ENCODE measurements at regions not wholly inside any gene's neighbourhood (a gene's known extent, or its start where the extent isn't known, plus 50 kb on each side); places are given as distances from the start of the nearest gene placed in this dataset.

DNA sequence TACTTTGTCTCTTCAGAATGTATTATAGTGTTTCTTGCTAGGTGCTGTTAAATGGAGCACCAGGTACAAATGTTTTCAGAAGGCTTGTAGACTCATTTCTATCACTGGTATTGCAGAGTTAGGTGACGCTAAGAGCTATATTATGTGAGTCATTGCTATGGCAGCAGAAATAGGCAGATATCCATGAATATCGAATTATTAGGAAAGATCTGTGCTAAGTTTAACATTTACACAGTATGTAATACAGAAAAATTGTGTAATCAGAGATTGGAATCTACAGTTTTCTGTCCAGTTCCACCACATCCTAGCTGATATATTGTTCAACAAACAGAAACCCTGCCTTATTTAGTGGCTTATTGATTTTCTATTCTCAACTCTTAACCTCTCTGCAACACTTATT, 1025.5 kb downstream of the STIM2 start:
- 44 to 48% methylated on average over 2 of the region's 2 CpGs for WGBS, 2 donors
- FAIRE-seq, result no peak

DNA sequence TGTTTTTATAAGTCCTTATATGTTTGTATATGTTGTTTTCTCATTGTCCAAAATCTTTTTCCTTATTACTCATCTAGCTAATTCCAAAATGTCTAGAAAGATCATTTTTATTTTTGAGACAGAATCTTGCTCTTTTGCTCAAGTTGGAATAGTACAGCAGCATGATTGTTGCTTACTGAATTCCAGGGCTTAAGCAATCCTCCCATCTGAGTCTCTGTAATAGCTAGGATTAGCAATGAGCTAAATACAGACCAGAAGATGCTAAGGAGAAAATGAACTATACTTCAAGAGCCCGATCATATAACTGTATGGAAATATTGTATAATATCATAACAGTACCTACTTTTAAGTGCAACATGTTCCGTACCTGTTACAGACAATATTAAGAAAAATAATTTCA, 1027.0 kb downstream of the STIM2 start:
- Histone ChIP-seq H3K4me1 (no peaks in the 10 kb centered on the region), H3K4me3 (no peak overlapping the region), H3K27me3 (no peaks in the 10 kb centered on the region), H3K9me3 (no peaks in the 10 kb centered on the region), H3K36me3 (no peaks in the 10 kb centered on the region), H3K27ac (no peak overlapping the region)
- FAIRE-seq, result no peak
- WGBS, 2 donors, result 59 to 78% methylated on average over 2 of the region's 2 CpGs
- intact Hi-C loops (cut with DNase I), result no loop called here
- no peak for ATAC-seq
- DNase-seq, result no peak
- TF ChIP-seq, protein P1, sequence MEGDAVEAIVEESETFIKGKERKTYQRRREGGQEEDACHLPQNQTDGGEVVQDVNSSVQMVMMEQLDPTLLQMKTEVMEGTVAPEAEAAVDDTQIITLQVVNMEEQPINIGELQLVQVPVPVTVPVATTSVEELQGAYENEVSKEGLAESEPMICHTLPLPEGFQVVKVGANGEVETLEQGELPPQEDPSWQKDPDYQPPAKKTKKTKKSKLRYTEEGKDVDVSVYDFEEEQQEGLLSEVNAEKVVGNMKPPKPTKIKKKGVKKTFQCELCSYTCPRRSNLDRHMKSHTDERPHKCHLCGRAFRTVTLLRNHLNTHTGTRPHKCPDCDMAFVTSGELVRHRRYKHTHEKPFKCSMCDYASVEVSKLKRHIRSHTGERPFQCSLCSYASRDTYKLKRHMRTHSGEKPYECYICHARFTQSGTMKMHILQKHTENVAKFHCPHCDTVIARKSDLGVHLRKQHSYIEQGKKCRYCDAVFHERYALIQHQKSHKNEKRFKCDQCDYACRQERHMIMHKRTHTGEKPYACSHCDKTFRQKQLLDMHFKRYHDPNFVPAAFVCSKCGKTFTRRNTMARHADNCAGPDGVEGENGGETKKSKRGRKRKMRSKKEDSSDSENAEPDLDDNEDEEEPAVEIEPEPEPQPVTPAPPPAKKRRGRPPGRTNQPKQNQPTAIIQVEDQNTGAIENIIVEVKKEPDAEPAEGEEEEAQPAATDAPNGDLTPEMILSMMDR (IDR thresholded peaks at IDR 0.05), result no peak

More for the DNA sequence above, 1025.5 kb downstream of the STIM2 start:
- ATAC-seq (no peak), DNase-seq (no peak)
- Histone ChIP-seq H3K27me3 (no peaks in the 10 kb centered on the region), H3K27ac (no peak overlapping the region), H3K4me1 (no peaks in the 10 kb centered on the region), H3K36me3 (no peaks in the 10 kb centered on the region), H3K4me3 (no peak overlapping the region), H3K9me3 (no peaks in the 10 kb centered on the region)
- TF ChIP-seq, protein P1 (IDR thresholded peaks at IDR 0.05), result no peak
- intact Hi-C loops (cut with DNase I), result no loop called here

DNA sequence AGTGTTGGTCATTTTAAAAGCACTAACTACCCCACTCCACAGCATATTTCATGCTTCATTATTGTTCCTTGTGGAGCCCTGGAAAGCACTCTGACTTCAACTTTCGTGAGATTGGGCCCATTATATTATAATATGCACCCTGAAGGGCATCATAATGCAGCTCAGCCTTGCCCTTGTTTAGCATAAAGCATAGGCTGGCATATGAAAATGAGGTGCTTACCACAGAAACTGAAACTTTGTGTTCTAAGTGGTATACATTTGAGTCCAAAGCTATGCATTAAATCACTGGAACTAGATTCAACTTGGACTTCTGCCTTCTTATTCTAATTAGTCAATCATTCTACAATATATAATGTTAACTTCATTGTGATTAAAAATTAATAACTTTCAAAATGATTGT, 1027.9 kb downstream of the STIM2 start:
- H3K4me1 ChIP-seq, result no peaks in the 10 kb centered on the region
- DNase-seq (no peak), ATAC-seq (no peak), FAIRE-seq (no peak)
- H3K36me3 ChIP-seq, result no peaks in the 10 kb centered on the region
- H3K9me3 ChIP-seq, result no peaks in the 10 kb centered on the region
- no peak overlapping the region for H3K27ac ChIP-seq
- TF ChIP-seq, protein P1 (IDR thresholded peaks at IDR 0.05), result no peak
- intact Hi-C loops (cut with DNase I), result no loop called here
- whole genome bisulfite sequencing, 2 donors, result 30 to 33% methylated on average over 1 of the region's 1 CpG
- H3K4me3 ChIP-seq, result no peak overlapping the region
- no peaks in the 10 kb centered on the region for H3K27me3 ChIP-seq

DNA sequence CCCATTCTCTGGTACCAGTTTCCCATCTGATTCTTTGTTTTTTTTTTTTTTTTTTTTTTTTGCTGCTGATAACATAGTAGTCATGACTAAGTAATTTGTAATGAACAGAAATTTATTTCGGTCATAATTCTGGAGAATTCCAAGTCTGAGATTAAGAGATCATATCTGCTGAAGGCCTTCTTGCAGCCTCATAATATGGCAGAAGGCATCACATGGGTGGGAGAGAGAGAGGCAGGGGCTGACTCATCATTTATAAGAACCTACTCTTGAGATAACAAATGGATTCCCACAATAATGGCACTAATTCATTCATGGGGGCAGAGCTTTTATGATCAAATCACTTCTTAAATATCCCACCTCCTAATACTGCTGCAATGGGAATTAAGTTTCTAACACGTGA, 1034.3 kb downstream of the STIM2 start:
- 60 to 64% methylated on average over 2 of the region's 2 CpGs for WGBS, 2 donors

DNA sequence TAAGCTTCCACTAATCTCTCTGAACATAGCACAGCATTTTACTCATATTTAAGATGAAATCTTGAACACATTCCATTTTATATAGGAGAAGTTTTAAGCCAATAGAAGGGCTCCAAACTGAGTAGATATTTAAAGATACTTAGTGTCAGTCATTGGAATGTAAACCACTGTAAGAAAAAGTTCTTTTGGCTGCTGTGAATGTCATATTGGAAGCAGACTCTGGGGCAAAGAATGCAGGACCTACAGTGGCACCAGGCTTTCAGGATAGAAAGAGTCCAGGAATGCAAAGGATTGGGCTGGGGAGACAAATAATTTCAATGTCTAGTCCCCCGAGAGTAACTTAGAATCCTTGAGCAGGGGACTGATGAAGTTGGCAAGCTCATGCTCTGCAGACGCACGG, 1047.7 kb downstream of the STIM2 start:
- FAIRE-seq, result no peak

More for the DNA sequence above, 1034.3 kb downstream of the STIM2 start:
- Histone ChIP-seq H3K4me1 (no peaks in the 10 kb centered on the region), H3K9me3 (no peaks in the 10 kb centered on the region), H3K4me3 (no peak overlapping the region), H3K36me3 (no peaks in the 10 kb centered on the region), H3K27ac (no peak overlapping the region), H3K27me3 (no peaks in the 10 kb centered on the region)
- intact Hi-C loops (cut with DNase I), result no loop called here
- TF ChIP-seq, protein P1 (IDR thresholded peaks at IDR 0.05), result no peak
- no peak for DNase-seq
- no peak for ATAC-seq
- no peak for FAIRE-seq

More for the DNA sequence above, 1047.7 kb downstream of the STIM2 start:
- Histone ChIP-seq H3K27me3 (peaks cover 0 to 3% (median 0%) of the 10 kb centered on the region in 4 donors), H3K9me3 (no peaks in the 10 kb centered on the region), H3K27ac (no peak overlapping the region), H3K36me3 (no peaks in the 10 kb centered on the region), H3K4me3 (no peak overlapping the region), H3K4me1 (no peaks in the 10 kb centered on the region)
- no peak for ATAC-seq
- intact Hi-C loops (cut with DNase I), result no loop called here
- 49 to 61% methylated on average over 3 of the region's 3 CpGs for WGBS, 2 donors
- no peak for DNase-seq
- TF ChIP-seq, protein P1 (IDR thresholded peaks at IDR 0.05), result no peak
